Neural cell (in vitro differentiated cells): ENCODE measurements at regions not wholly inside any gene's neighbourhood (a gene's known extent, or its start where the extent isn't known, plus 50 kb on each side); places are given as distances from the start of the nearest gene placed in this dataset.

Experiments
- H2AFZ ChIP-seq: fragments of 200-600, 300-800 bp; sonication (generic), shearing (Covaris generic); 2 replicates; pipeline ENCODE4 v1.6.0; 2014; ENCODE audit warnings: low read depth, mild to moderate bottlenecking, antibody characterized with exemption, low read length, moderate library complexity
- H3F3A ChIP-seq: fragments of 200-600 bp; shearing (Covaris generic); 2 replicates; pipeline ENCODE4 v1.6.1; 2016; ENCODE audit warnings: mild to moderate bottlenecking, moderate library complexity, mixed read lengths, antibody characterized with exemption, low read length; ENCODE audit not compliant: insufficient read depth, poor library complexity, severe bottlenecking
- H3K27ac ChIP-seq: fragments of 200-600, 300-800 bp; sonication (generic), shearing (Covaris generic); 2 replicates; pipeline ENCODE4 v1.5.1; 2014; ENCODE audit warnings: mild to moderate bottlenecking, low read length, moderate library complexity
- H3K27me3 ChIP-seq: fragments of 300-800, 200-600 bp; sonication (generic), shearing (Covaris generic); 2 replicates; pipeline ENCODE4 v1.6.0; 2014; ENCODE audit warnings: mild to moderate bottlenecking, low read depth, low read length, moderate library complexity; ENCODE audit not compliant: insufficient read depth
- H3K36me3 ChIP-seq: fragments of 300-800, 200-600 bp; sonication (generic), shearing (Covaris generic); 2 replicates; pipeline ENCODE4 v1.5.1; 2014; ENCODE audit warnings: mild to moderate bottlenecking, antibody characterized with exemption, low read length, moderate library complexity; ENCODE audit not compliant: insufficient read depth
- H3K4me2 ChIP-seq: fragments of 300-800, 200-600 bp; sonication (generic), shearing (Covaris generic); 2 replicates; pipeline ENCODE4 v1.6.0; 2014; ENCODE audit warnings: mild to moderate bottlenecking, low read length
- H3K4me3 ChIP-seq: fragments of 300-800, 200-600 bp; sonication (generic), shearing (Covaris generic); 2 replicates; pipeline ENCODE4 v1.5.1; 2014; ENCODE audit warnings: mild to moderate bottlenecking, low read length, moderate library complexity
- H3K79me2 ChIP-seq: fragments of 200-600 bp; shearing (Covaris generic); replicated peaks from 2 replicates; pipeline ENCODE4 v1.6.0; 2014; ENCODE audit warnings: mild to moderate bottlenecking, low read length, moderate library complexity; ENCODE audit not compliant: insufficient read depth
- H3K9ac ChIP-seq: fragments of 300-800, 200-600 bp; sonication (generic), shearing (Covaris generic); 2 replicates; pipeline ENCODE4 v1.6.1; 2016; ENCODE audit warnings: mild to moderate bottlenecking, low read length, mixed read lengths
- H3K9me2 ChIP-seq: fragments of 200-600 bp; shearing (Covaris generic); 2 replicates; pipeline ENCODE4 v1.6.1; 2016; ENCODE audit warnings: mild to moderate bottlenecking, low read length, mixed read lengths; ENCODE audit not compliant: insufficient read depth
- H3K9me3 ChIP-seq: fragments of 200-600, 300-800 bp; sonication (generic), shearing (Covaris generic); 2 replicates; pipeline ENCODE4 v1.6.1; 2016; ENCODE audit warnings: mild to moderate bottlenecking, mixed run types, low read length, moderate library complexity, mixed read lengths
- H4K20me1 ChIP-seq: fragments of 200-600 bp; shearing (Covaris generic); 2 replicates; pipeline ENCODE4 v1.6.1; 2016; ENCODE audit warnings: mild to moderate bottlenecking, mixed run types; ENCODE audit not compliant: insufficient read depth
- CTCF ChIP-seq: fragments of 450-650 bp; IDR thresholded peaks from 2 replicates; pipeline ENCODE4 v1.5.1; 2014; ENCODE audit warnings: antibody characterized with exemption, mild to moderate bottlenecking, moderate library complexity; ENCODE audit not compliant: poor library complexity, severe bottlenecking
- EP300 ChIP-seq: fragments of 450-650 bp; conservative IDR thresholded peaks from 2 replicates; pipeline ENCODE4 v1.6.1; 2014; ENCODE audit warnings: antibody characterized with exemption, mild to moderate bottlenecking, moderate library complexity; ENCODE audit not compliant: poor library complexity, severe bottlenecking
- EZH2 ChIP-seq: fragments of 200-600, 300-800 bp; shearing (Covaris generic), sonication (generic); IDR thresholded peaks from 2 replicates; pipeline ENCODE4 v1.6.1; 2014; ENCODE audit warnings: antibody characterized with exemption, low read length, borderline replicate concordance, mild to moderate bottlenecking; ENCODE audit not compliant: insufficient read depth, poor library complexity, severe bottlenecking
- MXI1 ChIP-seq: fragments of 450-650 bp; conservative IDR thresholded peaks from 2 replicates; pipeline ENCODE4 v1.6.1; 2014; ENCODE audit warnings: antibody characterized with exemption, mild to moderate bottlenecking; ENCODE audit not compliant: poor library complexity, severe bottlenecking
- POLR2AphosphoS5 ChIP-seq: IDR thresholded peaks from 2 replicates; pipeline ENCODE4 v1.6.1; 2012
- RAD21 ChIP-seq: fragments of 450-650 bp; conservative IDR thresholded peaks from 2 replicates; pipeline ENCODE4 v1.6.1; 2014; ENCODE audit warnings: antibody characterized with exemption, mild to moderate bottlenecking, moderate library complexity
- SMC3 ChIP-seq: fragments of 450-650 bp; conservative IDR thresholded peaks from 2 replicates; pipeline ENCODE4 v1.6.1; 2014; ENCODE audit warnings: antibody characterized with exemption, mild to moderate bottlenecking, moderate library complexity; ENCODE audit not compliant: poor library complexity
- TAF1 ChIP-seq: IDR thresholded peaks from 2 replicates; pipeline ENCODE4 v1.6.1; 2012; ENCODE audit warnings: low read depth
- TF ChIP-seq, protein P1 (sequence below): IDR thresholded peaks from 2 replicates; pipeline ENCODE4 v1.6.1; 2012; ENCODE audit warnings: borderline replicate concordance

DNA sequence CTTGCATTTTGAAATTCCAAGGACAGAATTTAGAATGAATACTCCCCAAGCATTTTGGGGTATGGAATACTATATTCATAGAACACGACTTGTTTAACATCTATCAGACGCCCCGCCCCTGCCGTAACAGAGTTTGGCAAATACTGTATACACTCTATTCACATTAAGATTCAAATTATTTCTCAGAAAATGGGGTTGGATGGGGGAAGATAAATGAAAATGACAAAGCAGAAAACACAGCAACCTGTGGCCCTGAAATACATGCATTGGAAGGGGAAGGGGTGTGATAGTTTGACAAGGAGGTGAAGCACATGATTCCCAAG is 634.6 kb upstream of the SLC39A10 start:
- Histone ChIP-seq H3K27ac (no peak overlapping the region), H3K9me3 (no peaks in the 10 kb centered on the region), H3K79me2 (no peaks in the 10 kb centered on the region), H3K9me2 (no peaks in the 10 kb centered on the region), H3K4me3 (no peak overlapping the region), H3K27me3 (no peaks in the 10 kb centered on the region), H3K36me3 (no peaks in the 10 kb centered on the region), H2AFZ (no peak overlapping the region), H3F3A (no peaks in the 10 kb centered on the region), H4K20me1 (no peaks in the 10 kb centered on the region), H3K9ac (no peak overlapping the region), H3K4me2 (no peak overlapping the region)
- no peak for TF ChIP-seq TAF1
- TF ChIP-seq, protein P1, sequence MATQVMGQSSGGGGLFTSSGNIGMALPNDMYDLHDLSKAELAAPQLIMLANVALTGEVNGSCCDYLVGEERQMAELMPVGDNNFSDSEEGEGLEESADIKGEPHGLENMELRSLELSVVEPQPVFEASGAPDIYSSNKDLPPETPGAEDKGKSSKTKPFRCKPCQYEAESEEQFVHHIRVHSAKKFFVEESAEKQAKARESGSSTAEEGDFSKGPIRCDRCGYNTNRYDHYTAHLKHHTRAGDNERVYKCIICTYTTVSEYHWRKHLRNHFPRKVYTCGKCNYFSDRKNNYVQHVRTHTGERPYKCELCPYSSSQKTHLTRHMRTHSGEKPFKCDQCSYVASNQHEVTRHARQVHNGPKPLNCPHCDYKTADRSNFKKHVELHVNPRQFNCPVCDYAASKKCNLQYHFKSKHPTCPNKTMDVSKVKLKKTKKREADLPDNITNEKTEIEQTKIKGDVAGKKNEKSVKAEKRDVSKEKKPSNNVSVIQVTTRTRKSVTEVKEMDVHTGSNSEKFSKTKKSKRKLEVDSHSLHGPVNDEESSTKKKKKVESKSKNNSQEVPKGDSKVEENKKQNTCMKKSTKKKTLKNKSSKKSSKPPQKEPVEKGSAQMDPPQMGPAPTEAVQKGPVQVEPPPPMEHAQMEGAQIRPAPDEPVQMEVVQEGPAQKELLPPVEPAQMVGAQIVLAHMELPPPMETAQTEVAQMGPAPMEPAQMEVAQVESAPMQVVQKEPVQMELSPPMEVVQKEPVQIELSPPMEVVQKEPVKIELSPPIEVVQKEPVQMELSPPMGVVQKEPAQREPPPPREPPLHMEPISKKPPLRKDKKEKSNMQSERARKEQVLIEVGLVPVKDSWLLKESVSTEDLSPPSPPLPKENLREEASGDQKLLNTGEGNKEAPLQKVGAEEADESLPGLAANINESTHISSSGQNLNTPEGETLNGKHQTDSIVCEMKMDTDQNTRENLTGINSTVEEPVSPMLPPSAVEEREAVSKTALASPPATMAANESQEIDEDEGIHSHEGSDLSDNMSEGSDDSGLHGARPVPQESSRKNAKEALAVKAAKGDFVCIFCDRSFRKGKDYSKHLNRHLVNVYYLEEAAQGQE: no peak

GRCh38 chr2:195021711-195022507 is 635.1 kb upstream of the SLC39A10 start:
- TF ChIP-seq EZH2 (no peak), SMC3 (no peak), MXI1 (no peak), RAD21 (no peak), CTCF (no peak), EP300 (no peak), TAF1 (no peak), POLR2AphosphoS5 (no peak)
- TF ChIP-seq, protein P1: no peak
- Histone ChIP-seq H3K9ac (no peak overlapping the region), H3K9me2 (no peaks in the 10 kb centered on the region), H2AFZ (no peak overlapping the region), H3F3A (no peaks in the 10 kb centered on the region), H3K9me3 (no peaks in the 10 kb centered on the region), H3K4me3 (no peak overlapping the region), H3K79me2 (no peaks in the 10 kb centered on the region), H3K27me3 (no peaks in the 10 kb centered on the region), H3K4me2 (no peak overlapping the region), H4K20me1 (no peaks in the 10 kb centered on the region), H3K36me3 (no peaks in the 10 kb centered on the region), H3K27ac (no peak overlapping the region)
